ENCODE measurements at regions not wholly inside any gene's neighbourhood (a gene's known extent, or its start where the extent isn't known, plus 50 kb on each side); places are given as distances from the start of the nearest gene placed in this dataset.

DNA sequence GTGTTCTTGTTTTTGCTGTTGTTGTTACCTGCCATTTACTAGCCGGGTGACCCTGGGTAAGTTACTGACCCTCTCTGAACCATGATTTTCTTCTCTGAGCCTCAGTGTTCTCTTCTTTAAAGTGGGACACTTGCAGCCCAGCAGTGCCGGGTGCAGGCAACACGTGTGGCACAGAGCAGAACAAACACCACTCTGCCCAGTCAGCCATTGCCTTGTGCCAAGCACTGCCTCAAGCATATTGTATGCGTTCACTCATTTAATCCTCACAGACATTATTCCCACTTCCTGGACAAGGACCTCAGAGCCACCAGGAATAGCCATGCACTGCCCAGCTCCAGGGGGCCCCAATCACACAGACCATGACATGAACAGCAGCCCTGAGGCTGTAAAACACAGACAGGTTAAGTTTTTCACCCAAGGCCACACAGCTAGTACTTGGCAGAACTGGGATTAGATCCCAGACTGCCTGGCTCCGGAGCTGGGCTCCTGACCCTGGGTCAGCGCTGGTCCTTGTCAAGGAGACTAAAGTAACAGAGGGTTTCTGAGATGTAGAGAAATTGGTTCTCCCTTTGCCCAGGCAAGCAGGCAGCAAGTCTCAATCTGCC, 74.0 kb upstream of the PTPN1 start:
- no peaks in the 10 kb centered on the region for H4K20me1 ChIP-seq (ENCODE audit: insufficient read depth)
- no TSS peak for BruUV-seq (replicated peaks)
- intact Hi-C loops (cut with micrococcal nuclease; ENCODE audit: unreplicated experiment): no loop called here
- ChIA-PET POLR2A (ENCODE audit: unreplicated experiment) (no interaction called here), CTCF (no interaction called here)
- peaks cover 49% of the 10 kb centered on the region for H3K4me1 ChIP-seq (replicated peaks; ENCODE audit: insufficient read depth)
- H3K4me2 ChIP-seq: no peak overlapping the region
- peaks cover 72% of the 10 kb centered on the region for H3F3A ChIP-seq (ENCODE audit: insufficient read depth, low read depth)
- H3K79me2 ChIP-seq (ENCODE audit: low read depth): no peaks in the 10 kb centered on the region
- no peak for DNase-seq
- H3K9me2 ChIP-seq (ENCODE audit: insufficient read depth): no peaks in the 10 kb centered on the region
- TF ChIP-seq, protein P1, sequence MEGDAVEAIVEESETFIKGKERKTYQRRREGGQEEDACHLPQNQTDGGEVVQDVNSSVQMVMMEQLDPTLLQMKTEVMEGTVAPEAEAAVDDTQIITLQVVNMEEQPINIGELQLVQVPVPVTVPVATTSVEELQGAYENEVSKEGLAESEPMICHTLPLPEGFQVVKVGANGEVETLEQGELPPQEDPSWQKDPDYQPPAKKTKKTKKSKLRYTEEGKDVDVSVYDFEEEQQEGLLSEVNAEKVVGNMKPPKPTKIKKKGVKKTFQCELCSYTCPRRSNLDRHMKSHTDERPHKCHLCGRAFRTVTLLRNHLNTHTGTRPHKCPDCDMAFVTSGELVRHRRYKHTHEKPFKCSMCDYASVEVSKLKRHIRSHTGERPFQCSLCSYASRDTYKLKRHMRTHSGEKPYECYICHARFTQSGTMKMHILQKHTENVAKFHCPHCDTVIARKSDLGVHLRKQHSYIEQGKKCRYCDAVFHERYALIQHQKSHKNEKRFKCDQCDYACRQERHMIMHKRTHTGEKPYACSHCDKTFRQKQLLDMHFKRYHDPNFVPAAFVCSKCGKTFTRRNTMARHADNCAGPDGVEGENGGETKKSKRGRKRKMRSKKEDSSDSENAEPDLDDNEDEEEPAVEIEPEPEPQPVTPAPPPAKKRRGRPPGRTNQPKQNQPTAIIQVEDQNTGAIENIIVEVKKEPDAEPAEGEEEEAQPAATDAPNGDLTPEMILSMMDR (conservative IDR thresholded peaks at IDR 0.05): no peak
- TF ChIP-seq EZH2 (IDR thresholded peaks at IDR 0.05; ENCODE audit: low read depth): no peak
- H3K4me3 ChIP-seq: no peak overlapping the region
- no peak overlapping the region for H2AFZ ChIP-seq
- no peaks in the 10 kb centered on the region for H3K9me3 ChIP-seq (ENCODE audit: insufficient read depth, low read depth)
- no peaks in the 10 kb centered on the region for H3K27me3 ChIP-seq (ENCODE audit: insufficient read depth, low read depth)
- no peaks in the 10 kb centered on the region for H3K36me3 ChIP-seq (ENCODE audit: low read depth)
- H3K27ac ChIP-seq: no peak overlapping the region

DNA sequence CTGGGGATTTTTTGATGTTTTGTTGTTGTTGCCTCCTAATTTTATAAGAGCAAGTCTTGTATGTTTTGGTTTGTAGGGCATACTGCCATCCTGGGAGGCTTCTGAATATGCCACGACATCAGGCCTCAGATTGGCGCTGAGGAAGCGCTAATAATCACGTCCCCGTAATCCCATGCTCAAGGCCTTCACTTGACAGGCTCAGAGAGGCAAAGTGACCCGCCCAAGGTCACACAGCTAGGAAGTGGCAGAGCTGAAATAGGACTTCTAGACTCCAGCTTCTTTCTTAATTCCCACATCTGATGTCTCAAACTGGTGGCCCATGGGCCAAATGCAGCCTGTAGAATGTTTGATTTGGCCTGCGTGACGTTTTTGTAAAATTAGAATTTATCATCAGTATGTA, 73.5 kb upstream of the PTPN1 start:
- H3K9me2 ChIP-seq (ENCODE audit: insufficient read depth): no peaks in the 10 kb centered on the region
- CTCF ChIA-PET: no interaction called here
- H3K27ac ChIP-seq: no peak overlapping the region
- H3K9me3 ChIP-seq (ENCODE audit: insufficient read depth, low read depth): no peaks in the 10 kb centered on the region
- no TSS peak for BruUV-seq (replicated peaks)
- peaks cover 78% of the 10 kb centered on the region for H3F3A ChIP-seq (ENCODE audit: insufficient read depth, low read depth)
- intact Hi-C loops (cut with micrococcal nuclease; ENCODE audit: unreplicated experiment): no loop called here
- no peaks in the 10 kb centered on the region for H4K20me1 ChIP-seq (ENCODE audit: insufficient read depth)
- POLR2A ChIA-PET (ENCODE audit: unreplicated experiment): no interaction called here
- no peak overlapping the region for H2AFZ ChIP-seq
- H3K36me3 ChIP-seq (ENCODE audit: low read depth): no peaks in the 10 kb centered on the region
- H3K4me1 ChIP-seq (replicated peaks; ENCODE audit: insufficient read depth): peaks cover 49% of the 10 kb centered on the region
- H3K79me2 ChIP-seq (ENCODE audit: low read depth): no peaks in the 10 kb centered on the region
- no peak overlapping the region for H3K4me2 ChIP-seq
- TF ChIP-seq, protein P1 (conservative IDR thresholded peaks at IDR 0.05): no peak
- TF ChIP-seq EZH2 (IDR thresholded peaks at IDR 0.05; ENCODE audit: low read depth): no peak
- DNase-seq: no peak
- no peaks in the 10 kb centered on the region for H3K27me3 ChIP-seq (ENCODE audit: insufficient read depth, low read depth)
- no peak overlapping the region for H3K4me3 ChIP-seq

DNA sequence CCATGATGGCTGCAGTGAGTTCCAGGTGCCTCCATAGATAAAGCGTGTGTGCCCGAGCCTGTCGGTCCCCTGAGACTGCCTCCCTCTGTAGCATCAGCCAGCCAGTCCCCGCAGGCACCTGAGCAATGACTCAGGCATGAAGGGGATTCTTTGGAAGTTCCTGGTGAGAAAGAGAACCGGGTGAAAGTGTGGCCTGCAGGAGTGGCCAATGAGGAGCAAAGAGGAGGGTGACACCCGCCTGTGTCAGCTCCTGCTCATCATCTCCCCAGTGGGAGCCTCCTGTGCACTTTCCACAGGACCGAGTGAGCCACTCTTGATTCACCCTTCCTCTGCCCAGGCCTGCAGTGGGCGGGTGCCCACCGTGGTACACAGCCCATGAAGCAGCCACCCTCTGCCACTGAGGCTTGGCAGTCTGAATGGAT, 71.2 kb upstream of the PTPN1 start:
- no peaks in the 10 kb centered on the region for H3K79me2 ChIP-seq (ENCODE audit: low read depth)
- peak overlapping the region; percentile 47 for H3K4me2 ChIP-seq
- DNase-seq: peak; percentile 90 to 98
- H3K9me3 ChIP-seq (ENCODE audit: insufficient read depth, low read depth): no peaks in the 10 kb centered on the region
- intact Hi-C loops (cut with micrococcal nuclease; ENCODE audit: unreplicated experiment): loop anchor here (1.0 kb wide), 1 partner anchor 16 kb away; no protein-coding TSS in a partner anchor
- H4K20me1 ChIP-seq (ENCODE audit: insufficient read depth): no peaks in the 10 kb centered on the region
- H3K4me3 ChIP-seq: no peak overlapping the region
- peaks cover 56% of the 10 kb centered on the region for H3K4me1 ChIP-seq (replicated peaks; ENCODE audit: insufficient read depth)
- TF ChIP-seq, protein P1 (conservative IDR thresholded peaks at IDR 0.05): no peak
- CTCF ChIA-PET: interaction anchor here (1.1 kb wide), 1 partner anchor 157 kb away, joined by 3 read pairs; no protein-coding TSS in a partner anchor
- H3K27ac ChIP-seq: peak overlapping the region; percentile 93
- H3K27me3 ChIP-seq (ENCODE audit: insufficient read depth, low read depth): no peaks in the 10 kb centered on the region
- POLR2A ChIA-PET (ENCODE audit: unreplicated experiment): interaction anchor here (0.6 kb wide), 1 partner anchor 16 kb away, joined by 4 read pairs; no protein-coding TSS in a partner anchor
- H3K9me2 ChIP-seq (ENCODE audit: insufficient read depth): no peaks in the 10 kb centered on the region
- no TSS peak for BruUV-seq (replicated peaks)
- H3F3A ChIP-seq (ENCODE audit: insufficient read depth, low read depth): peaks cover 77% of the 10 kb centered on the region
- H3K36me3 ChIP-seq (ENCODE audit: low read depth): no peaks in the 10 kb centered on the region
- H2AFZ ChIP-seq: no peak overlapping the region

Data from PC-9 (cell line).